H9 (cell line): ENCODE measurements at regions not wholly inside any gene's neighbourhood (a gene's known extent, or its start where the extent isn't known, plus 50 kb on each side); places are given as distances from the start of the nearest gene placed in this dataset.

Experiments
- DNase-seq: peaks from one replicate; pipeline ENCODE4 v3.0.0-alpha.2; 2017
- H2AFZ ChIP-seq: one replicate; pipeline ENCODE4 v1.6.1; 2013; ENCODE audit warnings: mild to moderate bottlenecking, low read length, control low read depth, moderate library complexity
- H2AK5ac ChIP-seq: 2 replicates; pipeline ENCODE4 v1.6.1; 2013; ENCODE audit warnings: low read length, control low read depth, mixed read lengths; ENCODE audit not compliant: insufficient read length
- H2BK120ac ChIP-seq: one replicate; pipeline ENCODE4 v1.6.1; 2013; ENCODE audit warnings: low read depth, mild to moderate bottlenecking, low read length, control low read depth, inconsistent platforms; ENCODE audit not compliant: poor library complexity, severe bottlenecking
- H2BK12ac ChIP-seq: 2 replicates; pipeline ENCODE4 v1.6.1; 2013; ENCODE audit warnings: low read length, control low read depth, mixed read lengths, low read depth; ENCODE audit not compliant: insufficient read length
- H2BK15ac ChIP-seq: 2 replicates; pipeline ENCODE4 v1.6.1; 2013; ENCODE audit warnings: low read depth, low read length, control low read depth
- H2BK20ac ChIP-seq: one replicate; pipeline ENCODE4 v1.6.1; 2013; ENCODE audit warnings: low read depth, mild to moderate bottlenecking, low read length, control low read depth, inconsistent platforms; ENCODE audit not compliant: poor library complexity, severe bottlenecking
- H2BK5ac ChIP-seq: 2 replicates; pipeline ENCODE4 v1.6.1; 2013; ENCODE audit warnings: low read length, control low read depth, mixed read lengths; ENCODE audit not compliant: insufficient read length
- H3K14ac ChIP-seq: 2 replicates; pipeline ENCODE4 v1.6.1; 2013; ENCODE audit warnings: low read length, control low read depth; ENCODE audit not compliant: insufficient read depth
- H3K18ac ChIP-seq: 2 replicates; pipeline ENCODE4 v1.6.1; 2013; ENCODE audit warnings: low read depth, mild to moderate bottlenecking, mixed read lengths, low read length, control low read depth; ENCODE audit not compliant: insufficient read length
- H3K23ac ChIP-seq: 2 replicates; pipeline ENCODE4 v1.6.1; 2013; ENCODE audit warnings: low read length, control low read depth, mixed read lengths, low read depth; ENCODE audit not compliant: insufficient read length
- H3K23me2 ChIP-seq: 2 replicates; pipeline ENCODE4 v1.6.1; 2013; ENCODE audit warnings: low read depth, mild to moderate bottlenecking, mixed read lengths, low read length, control low read depth; ENCODE audit not compliant: insufficient read length, poor library complexity, severe bottlenecking
- H3K27ac ChIP-seq: 2 replicates; pipeline ENCODE4 v1.5.1; 2013; ENCODE audit warnings: low read length, control low read depth, mixed read lengths, low read depth; ENCODE audit not compliant: insufficient read length
- H3K27me3 ChIP-seq: 2 replicates; pipeline ENCODE4 v1.6.1; 2013; ENCODE audit warnings: low read length, control low read depth, inconsistent platforms; ENCODE audit not compliant: insufficient read depth
- H3K4ac ChIP-seq: 2 replicates; pipeline ENCODE4 v1.6.1; 2013; ENCODE audit warnings: low read depth, mild to moderate bottlenecking, control low read depth, inconsistent platforms, low read length, moderate library complexity
- H3K4me1 ChIP-seq: 2 replicates; pipeline ENCODE4 v1.6.1; 2013; ENCODE audit warnings: low read length, control low read depth, inconsistent platforms; ENCODE audit not compliant: insufficient read depth
- H3K4me2 ChIP-seq: 2 replicates; pipeline ENCODE4 v1.6.1; 2013; ENCODE audit warnings: low read length, control low read depth, mixed read lengths; ENCODE audit not compliant: insufficient read length, insufficient read depth
- H3K56ac ChIP-seq: 2 replicates; pipeline ENCODE4 v1.6.1; 2013; ENCODE audit warnings: low read depth, mild to moderate bottlenecking, mixed read lengths, low read length, control low read depth; ENCODE audit not compliant: insufficient read length
- H3K79me1 ChIP-seq: 2 replicates; pipeline ENCODE4 v1.6.1; 2013; ENCODE audit warnings: low read depth, mild to moderate bottlenecking, moderate library complexity, low read length, control low read depth, inconsistent platforms; ENCODE audit not compliant: insufficient read depth, poor library complexity, severe bottlenecking
- H3K79me2 ChIP-seq: 2 replicates; pipeline ENCODE4 v1.6.1; 2013; ENCODE audit warnings: low read length, control low read depth, inconsistent platforms; ENCODE audit not compliant: insufficient read depth
- H3K9ac ChIP-seq: 2 replicates; pipeline ENCODE4 v1.6.1; 2013; ENCODE audit warnings: low read length, control low read depth, mixed read lengths; ENCODE audit not compliant: insufficient read length; ENCODE audit errors: extremely low read depth
- H3K9me3 ChIP-seq: one replicate; pipeline ENCODE4 v1.6.1; 2013; ENCODE audit warnings: low read depth, low read length, inconsistent platforms; ENCODE audit not compliant: control insufficient read depth
- H3T11ph ChIP-seq: one replicate; pipeline ENCODE4 v1.6.1; 2013; ENCODE audit warnings: mild to moderate bottlenecking, low read length, control low read depth, inconsistent platforms
- H4K20me1 ChIP-seq: one replicate; pipeline ENCODE4 v1.6.1; 2013; ENCODE audit not compliant: control insufficient read depth, insufficient read length, insufficient read depth
- H4K5ac ChIP-seq: 2 replicates; pipeline ENCODE4 v1.6.1; 2013; ENCODE audit warnings: low read depth, mild to moderate bottlenecking, mixed read lengths, low read length, control low read depth; ENCODE audit not compliant: insufficient read length
- H4K8ac ChIP-seq: replicated peaks from 2 replicates; pipeline ENCODE4 v1.6.1; 2013; ENCODE audit warnings: low read length, control low read depth, mixed read lengths, low read depth; ENCODE audit not compliant: insufficient read length
- H4K91ac ChIP-seq: 2 replicates; pipeline ENCODE4 v1.6.1; 2013; ENCODE audit warnings: low read depth, mild to moderate bottlenecking, moderate library complexity, mixed read lengths, low read length, control low read depth; ENCODE audit not compliant: insufficient read length
- H3K27ac Mint-ChIP-seq, 3 experiments: 2 replicates in 2 of 3; 3 replicates in 1 of 3; pipeline ENCODE4 v1.8.0; 2020 to 2021; ENCODE audit warnings: mixed read lengths in 3 of 3, mild to moderate bottlenecking in 1 of 3, moderate library complexity in 1 of 3
- H3K27me3 Mint-ChIP-seq: 2 replicates; pipeline ENCODE4 v1.8.0; 2021; ENCODE audit warnings: low read depth, mild to moderate bottlenecking, moderate library complexity, mixed read lengths
- H3K36me3 Mint-ChIP-seq, 3 experiments: 2 replicates in 2 of 3; 3 replicates in 1 of 3; pipeline ENCODE4 v1.8.0; 2020 to 2021; ENCODE audit warnings: low read depth in 3 of 3, mixed read lengths in 3 of 3; ENCODE audit not compliant: insufficient read depth in 1 of 3
- H3K4me1 Mint-ChIP-seq, 2 experiments: 2 replicates each; pipeline ENCODE4 v1.8.0; 2020; ENCODE audit warnings: mixed read lengths in 2 of 2
- H3K4me3 Mint-ChIP-seq, 2 experiments: 2 replicates in 1 of 2; 3 replicates in 1 of 2; pipeline ENCODE4 v1.8.0; 2020 to 2021; ENCODE audit warnings: mild to moderate bottlenecking in 2 of 2, mixed read lengths in 2 of 2, moderate library complexity in 1 of 2
- H3K9me3 Mint-ChIP-seq, 2 experiments: 2 replicates in 1 of 2; 3 replicates in 1 of 2; pipeline ENCODE4 v1.8.0; 2020; ENCODE audit warnings: mild to moderate bottlenecking in 2 of 2, mixed read lengths in 2 of 2, moderate library complexity in 1 of 2
- TF ChIP-seq, protein P1 (sequence below): fragments of 200-600 bp; sonication (generic); conservative IDR thresholded peaks from 3 replicates; pipeline ENCODE4 v1.8.0; 2021; ENCODE audit warnings: antibody characterized with exemption, mild to moderate bottlenecking

DNA sequence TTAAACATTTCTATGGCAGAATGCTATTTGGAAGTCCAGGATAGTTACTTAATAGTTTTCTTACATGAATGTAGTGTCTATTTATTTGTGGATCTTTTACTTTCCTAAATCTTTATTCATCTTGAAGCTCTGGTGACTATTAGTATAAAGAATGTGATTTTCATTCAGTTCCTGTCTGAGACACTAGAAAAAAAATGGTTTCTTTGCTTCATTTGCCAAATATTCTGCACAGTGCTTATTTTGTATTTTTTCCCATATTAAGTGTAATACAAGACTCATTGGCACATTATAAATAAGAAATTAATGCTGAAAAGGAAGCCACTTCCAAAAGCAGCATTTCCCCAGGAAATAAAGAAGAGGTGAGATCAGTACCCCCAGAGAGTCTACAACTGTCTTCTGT, 109.8 kb downstream of the POSTN start:
- no peaks in the 10 kb centered on the region for H3K79me1 ChIP-seq
- no peaks in the 10 kb centered on the region for H3K4me1 Mint-ChIP-seq
- no peak overlapping the region for H3K14ac ChIP-seq
- no peak overlapping the region for H3K18ac ChIP-seq
- H3K27me3 ChIP-seq = no peaks in the 10 kb centered on the region; the same call in 1 of the 2 replicates
- DNase-seq = no peak
- H2BK12ac ChIP-seq = no peak overlapping the region
- H2BK120ac ChIP-seq = no peak overlapping the region
- no peak overlapping the region for H3K9ac ChIP-seq
- H3K36me3 Mint-ChIP-seq = no peaks in the 10 kb centered on the region
- no peak overlapping the region for H3K23ac ChIP-seq
- no peaks in the 10 kb centered on the region for H3K79me2 ChIP-seq
- no peak overlapping the region for H2BK5ac ChIP-seq
- H3K9me3 Mint-ChIP-seq = no peaks in the 10 kb centered on the region
- no peak overlapping the region for H3K27ac Mint-ChIP-seq
- H3K27ac ChIP-seq = no peak overlapping the region
- H3K23me2 ChIP-seq = no peaks in the 10 kb centered on the region
- no peak overlapping the region for H2BK15ac ChIP-seq
- H3K4me2 ChIP-seq = no peak overlapping the region
- no peaks in the 10 kb centered on the region for H3K27me3 Mint-ChIP-seq
- no peak overlapping the region for H2AFZ ChIP-seq
- no peak overlapping the region for H4K5ac ChIP-seq
- H2AK5ac ChIP-seq = no peak overlapping the region
- H3K56ac ChIP-seq = no peak overlapping the region
- no peak overlapping the region for H4K8ac ChIP-seq
- H3T11ph ChIP-seq = no peak overlapping the region
- no peaks in the 10 kb centered on the region for H4K20me1 ChIP-seq
- H4K91ac ChIP-seq = no peak overlapping the region
- no peaks in the 10 kb centered on the region for H3K4me1 ChIP-seq
- TF ChIP-seq, protein P1, sequence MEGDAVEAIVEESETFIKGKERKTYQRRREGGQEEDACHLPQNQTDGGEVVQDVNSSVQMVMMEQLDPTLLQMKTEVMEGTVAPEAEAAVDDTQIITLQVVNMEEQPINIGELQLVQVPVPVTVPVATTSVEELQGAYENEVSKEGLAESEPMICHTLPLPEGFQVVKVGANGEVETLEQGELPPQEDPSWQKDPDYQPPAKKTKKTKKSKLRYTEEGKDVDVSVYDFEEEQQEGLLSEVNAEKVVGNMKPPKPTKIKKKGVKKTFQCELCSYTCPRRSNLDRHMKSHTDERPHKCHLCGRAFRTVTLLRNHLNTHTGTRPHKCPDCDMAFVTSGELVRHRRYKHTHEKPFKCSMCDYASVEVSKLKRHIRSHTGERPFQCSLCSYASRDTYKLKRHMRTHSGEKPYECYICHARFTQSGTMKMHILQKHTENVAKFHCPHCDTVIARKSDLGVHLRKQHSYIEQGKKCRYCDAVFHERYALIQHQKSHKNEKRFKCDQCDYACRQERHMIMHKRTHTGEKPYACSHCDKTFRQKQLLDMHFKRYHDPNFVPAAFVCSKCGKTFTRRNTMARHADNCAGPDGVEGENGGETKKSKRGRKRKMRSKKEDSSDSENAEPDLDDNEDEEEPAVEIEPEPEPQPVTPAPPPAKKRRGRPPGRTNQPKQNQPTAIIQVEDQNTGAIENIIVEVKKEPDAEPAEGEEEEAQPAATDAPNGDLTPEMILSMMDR = no peak
- H2BK20ac ChIP-seq = no peak overlapping the region
- H3K9me3 ChIP-seq = no peaks in the 10 kb centered on the region
- H3K4ac ChIP-seq = no peak overlapping the region
- no peak overlapping the region for H3K4me3 Mint-ChIP-seq
